ENCODE measurements at regions not wholly inside any gene's neighbourhood (a gene's known extent, or its start where the extent isn't known, plus 50 kb on each side); places are given as distances from the start of the nearest gene placed in this dataset.

GRCh38 chr2:117712684-117713083 is 101.8 kb upstream of the DDX18 start:
- no peak for DNase-seq (ENCODE audit: low read depth, low spot score)

- no peak for DNase-seq (ENCODE audit: low read depth, low spot score)
Observed at GRCh38 chr2:117714110-117714509, 100.4 kb upstream of the DDX18 start.

GRCh38 chr2:117714745-117715417 is 99.6 kb upstream of the DDX18 start:
- DNase-seq (ENCODE audit: low read depth, low spot score), result no peak

GRCh38 chr2:117716505-117716904 is 98.0 kb upstream of the DDX18 start:
- no peak for DNase-seq (ENCODE audit: low read depth, low spot score)

GRCh38 chr2:117717072-117717471 is 97.4 kb upstream of the DDX18 start:
- DNase-seq (ENCODE audit: low read depth, low spot score), result no peak

- DNase-seq (ENCODE audit: low read depth, low spot score), result no peak
Observed at GRCh38 chr2:117718048-117718447, 96.4 kb upstream of the DDX18 start.

GRCh38 chr2:117720765-117721164 is 93.7 kb upstream of the DDX18 start:
- no peak for DNase-seq (ENCODE audit: low read depth, low spot score)

GRCh38 chr2:117723483-117723882 is 91.0 kb upstream of the DDX18 start:
- no peak for DNase-seq (ENCODE audit: low read depth, low spot score)

- no peak for DNase-seq (ENCODE audit: low read depth, low spot score)
Observed at GRCh38 chr2:117723888-117724434, 90.5 kb upstream of the DDX18 start.

GRCh38 chr2:117726747-117727146 is 87.7 kb upstream of the DDX18 start:
- DNase-seq (ENCODE audit: low read depth, low spot score), result no peak

GRCh38 chr2:117737846-117738245 is 76.6 kb upstream of the DDX18 start:
- DNase-seq (ENCODE audit: low read depth, low spot score), result no peak

GRCh38 chr2:117738991-117739839 is 75.3 kb upstream of the DDX18 start:
- no peak for DNase-seq (ENCODE audit: low read depth, low spot score)

- no peak for DNase-seq (ENCODE audit: low read depth, low spot score)
Observed at GRCh38 chr2:117745537-117745936, 69.0 kb upstream of the DDX18 start.

GRCh38 chr2:117755768-117756167 is 58.7 kb upstream of the DDX18 start:
- DNase-seq (ENCODE audit: low read depth, low spot score), result no peak

GRCh38 chr2:117760916-117761315 is 53.6 kb upstream of the DDX18 start:
- DNase-seq (ENCODE audit: low read depth, low spot score), result no peak

GRCh38 chr2:117762454-117762853 is 52.0 kb upstream of the DDX18 start:
- DNase-seq (ENCODE audit: low read depth, low spot score), result no peak

- DNase-seq (ENCODE audit: low read depth, low spot score), result no peak
Observed at GRCh38 chr2:117763804-117764203, 50.7 kb upstream of the DDX18 start.
